ENCODE measurements at regions not wholly inside any gene's neighbourhood (a gene's known extent, or its start where the extent isn't known, plus 50 kb on each side); places are given as distances from the start of the nearest gene placed in this dataset.

DNA sequence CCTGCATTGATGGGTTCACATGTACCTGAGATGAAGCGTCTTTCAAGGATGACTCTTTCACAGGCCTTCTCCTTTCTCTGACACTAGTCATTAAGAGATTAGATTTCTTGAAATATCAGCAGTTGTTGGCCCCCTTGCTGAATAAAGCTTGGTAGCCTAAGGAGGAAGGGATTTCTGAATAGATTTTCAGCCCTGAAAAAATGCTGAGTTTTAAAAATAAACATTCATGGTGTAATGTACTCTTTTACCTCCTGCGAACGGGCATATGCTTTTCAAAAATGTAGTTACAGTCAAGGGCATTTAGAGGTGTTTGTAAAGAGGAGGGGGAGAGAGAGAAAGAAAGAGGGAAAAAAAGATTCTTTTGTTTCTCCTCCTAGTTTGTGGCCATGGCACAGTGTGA, 222.7 kb downstream of the SOX4 start:
- TF ChIP-seq NFIC (IDR thresholded peaks at IDR 0.05), result no peak

DNA sequence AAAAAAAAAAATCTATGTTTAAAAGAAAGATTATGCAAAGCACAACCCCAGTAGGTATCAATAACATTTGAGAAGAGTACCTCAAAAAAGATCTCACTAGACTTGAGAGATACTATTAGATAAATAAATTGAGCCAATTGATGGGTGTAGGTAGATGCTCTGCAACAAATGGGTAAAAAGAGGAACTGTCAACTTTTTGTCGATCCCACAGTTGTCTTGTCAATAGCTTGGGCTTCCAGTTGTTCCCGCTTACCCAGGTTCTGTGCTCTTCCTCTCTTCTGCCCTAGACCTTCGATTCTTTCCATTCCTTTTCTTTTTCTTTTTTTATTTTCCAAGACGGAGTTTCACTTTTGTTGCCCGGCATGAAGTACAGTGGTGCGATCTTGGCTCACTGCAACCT, 226.9 kb downstream of the SOX4 start:
- no peak for TF ChIP-seq CEBPB (IDR thresholded peaks at IDR 0.05)
- TF ChIP-seq EGR1 (IDR thresholded peaks at IDR 0.05), result no peak
- no peak for TF ChIP-seq YY1 (IDR thresholded peaks at IDR 0.05; ENCODE audit: low read depth)
- no peak for TF ChIP-seq TAF1 (IDR thresholded peaks at IDR 0.05; ENCODE audit: low read depth)
- no peak for TF ChIP-seq RAD21 (IDR thresholded peaks at IDR 0.05; ENCODE audit: low read depth)
- no peak for TF ChIP-seq ZBTB7A (IDR thresholded peaks at IDR 0.05; ENCODE audit: low read depth)
- no peak for TF ChIP-seq EP300 (IDR thresholded peaks at IDR 0.05; ENCODE audit: borderline replicate concordance)
- TF ChIP-seq, protein P1, sequence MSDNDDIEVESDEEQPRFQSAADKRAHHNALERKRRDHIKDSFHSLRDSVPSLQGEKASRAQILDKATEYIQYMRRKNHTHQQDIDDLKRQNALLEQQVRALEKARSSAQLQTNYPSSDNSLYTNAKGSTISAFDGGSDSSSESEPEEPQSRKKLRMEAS (IDR thresholded peaks at IDR 0.05), result no peak
- TF ChIP-seq, protein P2, sequence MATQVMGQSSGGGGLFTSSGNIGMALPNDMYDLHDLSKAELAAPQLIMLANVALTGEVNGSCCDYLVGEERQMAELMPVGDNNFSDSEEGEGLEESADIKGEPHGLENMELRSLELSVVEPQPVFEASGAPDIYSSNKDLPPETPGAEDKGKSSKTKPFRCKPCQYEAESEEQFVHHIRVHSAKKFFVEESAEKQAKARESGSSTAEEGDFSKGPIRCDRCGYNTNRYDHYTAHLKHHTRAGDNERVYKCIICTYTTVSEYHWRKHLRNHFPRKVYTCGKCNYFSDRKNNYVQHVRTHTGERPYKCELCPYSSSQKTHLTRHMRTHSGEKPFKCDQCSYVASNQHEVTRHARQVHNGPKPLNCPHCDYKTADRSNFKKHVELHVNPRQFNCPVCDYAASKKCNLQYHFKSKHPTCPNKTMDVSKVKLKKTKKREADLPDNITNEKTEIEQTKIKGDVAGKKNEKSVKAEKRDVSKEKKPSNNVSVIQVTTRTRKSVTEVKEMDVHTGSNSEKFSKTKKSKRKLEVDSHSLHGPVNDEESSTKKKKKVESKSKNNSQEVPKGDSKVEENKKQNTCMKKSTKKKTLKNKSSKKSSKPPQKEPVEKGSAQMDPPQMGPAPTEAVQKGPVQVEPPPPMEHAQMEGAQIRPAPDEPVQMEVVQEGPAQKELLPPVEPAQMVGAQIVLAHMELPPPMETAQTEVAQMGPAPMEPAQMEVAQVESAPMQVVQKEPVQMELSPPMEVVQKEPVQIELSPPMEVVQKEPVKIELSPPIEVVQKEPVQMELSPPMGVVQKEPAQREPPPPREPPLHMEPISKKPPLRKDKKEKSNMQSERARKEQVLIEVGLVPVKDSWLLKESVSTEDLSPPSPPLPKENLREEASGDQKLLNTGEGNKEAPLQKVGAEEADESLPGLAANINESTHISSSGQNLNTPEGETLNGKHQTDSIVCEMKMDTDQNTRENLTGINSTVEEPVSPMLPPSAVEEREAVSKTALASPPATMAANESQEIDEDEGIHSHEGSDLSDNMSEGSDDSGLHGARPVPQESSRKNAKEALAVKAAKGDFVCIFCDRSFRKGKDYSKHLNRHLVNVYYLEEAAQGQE (IDR thresholded peaks at IDR 0.05; ENCODE audit: low read depth), result no peak
- no peak for TF ChIP-seq TEAD4 (IDR thresholded peaks at IDR 0.05)
- TF ChIP-seq CREB1 (IDR thresholded peaks at IDR 0.05; ENCODE audit: low read depth), result no peak
- TF ChIP-seq NFIC (IDR thresholded peaks at IDR 0.05), result no peak
- no peak for TF ChIP-seq FOXM1 (IDR thresholded peaks at IDR 0.05; ENCODE audit: borderline replicate concordance, low read depth)
- TF ChIP-seq, protein P3, sequence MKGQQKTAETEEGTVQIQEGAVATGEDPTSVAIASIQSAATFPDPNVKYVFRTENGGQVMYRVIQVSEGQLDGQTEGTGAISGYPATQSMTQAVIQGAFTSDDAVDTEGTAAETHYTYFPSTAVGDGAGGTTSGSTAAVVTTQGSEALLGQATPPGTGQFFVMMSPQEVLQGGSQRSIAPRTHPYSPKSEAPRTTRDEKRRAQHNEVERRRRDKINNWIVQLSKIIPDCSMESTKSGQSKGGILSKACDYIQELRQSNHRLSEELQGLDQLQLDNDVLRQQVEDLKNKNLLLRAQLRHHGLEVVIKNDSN (IDR thresholded peaks at IDR 0.05), result no peak
- TF ChIP-seq TCF12 (IDR thresholded peaks at IDR 0.05; ENCODE audit: low read depth), result no peak

DNA sequence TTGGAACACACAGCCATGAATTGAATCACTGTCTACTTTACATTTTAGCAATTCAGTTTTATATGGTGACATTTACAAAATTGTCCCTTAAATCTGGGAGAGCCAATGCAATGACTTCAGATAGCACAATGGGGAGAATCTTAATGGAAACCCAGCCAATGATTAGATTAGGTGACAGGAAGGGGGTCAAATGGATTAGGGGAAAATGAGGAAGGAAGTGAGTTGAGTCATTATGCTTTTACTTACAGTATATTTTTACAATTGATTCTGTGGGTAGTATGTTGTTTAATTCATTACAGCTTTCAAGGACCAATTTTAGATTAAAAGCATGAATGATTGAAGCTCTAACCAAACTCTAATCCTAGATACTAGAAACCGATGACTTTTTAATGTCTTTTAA, 229.8 kb downstream of the SOX4 start:
- TF ChIP-seq CEBPB (IDR thresholded peaks at IDR 0.05) (no peak), EP300 (IDR thresholded peaks at IDR 0.05; ENCODE audit: borderline replicate concordance) (no peak), RAD21 (IDR thresholded peaks at IDR 0.05; ENCODE audit: low read depth) (no peak), YY1 (IDR thresholded peaks at IDR 0.05; ENCODE audit: low read depth) (no peak), TAF1 (IDR thresholded peaks at IDR 0.05; ENCODE audit: low read depth) (no peak), TEAD4 (IDR thresholded peaks at IDR 0.05) (no peak), ZBTB7A (IDR thresholded peaks at IDR 0.05; ENCODE audit: low read depth) (no peak), EGR1 (IDR thresholded peaks at IDR 0.05) (no peak), TCF12 (IDR thresholded peaks at IDR 0.05; ENCODE audit: low read depth) (no peak), FOXM1 (IDR thresholded peaks at IDR 0.05; ENCODE audit: borderline replicate concordance, low read depth) (no peak), CREB1 (IDR thresholded peaks at IDR 0.05; ENCODE audit: low read depth) (no peak), NFIC (IDR thresholded peaks at IDR 0.05) (no peak)
- TF ChIP-seq, protein P1 (IDR thresholded peaks at IDR 0.05), result no peak
- TF ChIP-seq, protein P3 (IDR thresholded peaks at IDR 0.05), result no peak
- TF ChIP-seq, protein P2 (IDR thresholded peaks at IDR 0.05; ENCODE audit: low read depth), result no peak

DNA sequence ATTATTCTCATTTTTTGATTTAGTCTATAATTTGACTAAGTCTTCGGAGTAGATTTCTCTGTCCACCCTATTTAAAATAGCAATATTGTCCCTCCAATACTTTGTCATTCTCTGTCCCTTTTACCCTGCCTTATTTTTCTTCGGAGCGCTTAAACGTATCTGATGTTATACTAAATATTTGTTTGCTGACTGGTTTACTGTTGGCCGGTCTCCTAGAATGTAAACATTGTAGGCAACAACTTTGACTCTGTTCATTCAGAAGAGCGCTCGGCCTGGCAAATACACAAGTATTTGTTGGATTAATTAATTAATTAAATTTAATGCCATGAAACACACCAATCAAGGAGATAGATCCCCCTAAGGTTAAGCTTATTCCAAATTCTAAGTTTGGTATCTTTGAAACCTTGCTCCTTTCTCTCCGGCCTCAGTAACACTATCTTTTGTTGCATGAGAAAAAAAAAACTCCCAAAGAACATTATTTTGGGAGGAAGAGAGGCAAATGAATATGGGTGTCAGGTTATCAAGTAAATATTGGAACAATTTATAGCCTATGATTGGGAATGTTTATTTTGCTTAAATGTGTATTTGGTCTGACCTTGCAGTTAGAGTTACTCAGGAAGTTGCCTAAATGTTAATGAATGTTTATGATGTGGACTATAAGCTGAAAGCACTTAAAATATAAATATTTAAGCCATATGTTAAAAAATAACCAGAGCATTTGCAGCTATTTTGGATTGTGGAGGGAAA, 231.1 kb downstream of the SOX4 start:
- TF ChIP-seq RAD21 (IDR thresholded peaks at IDR 0.05; ENCODE audit: low read depth) (no peak), CEBPB (IDR thresholded peaks at IDR 0.05) (no peak), TEAD4 (IDR thresholded peaks at IDR 0.05) (no peak), EP300 (IDR thresholded peaks at IDR 0.05; ENCODE audit: borderline replicate concordance) (no peak), TCF12 (IDR thresholded peaks at IDR 0.05; ENCODE audit: low read depth) (no peak), FOXM1 (IDR thresholded peaks at IDR 0.05; ENCODE audit: borderline replicate concordance, low read depth) (no peak)
- TF ChIP-seq, protein P3 (IDR thresholded peaks at IDR 0.05), result no peak
- TF ChIP-seq, protein P2 (IDR thresholded peaks at IDR 0.05; ENCODE audit: low read depth), result no peak
- TF ChIP-seq, protein P1 (IDR thresholded peaks at IDR 0.05), result no peak
